ENCODE measurements at regions not wholly inside any gene's neighbourhood (a gene's known extent, or its start where the extent isn't known, plus 50 kb on each side); places are given as distances from the start of the nearest gene placed in this dataset.

- TF ChIP-seq POLR2A (IDR thresholded peaks at IDR 0.05; ENCODE audit: low read length) (no peak), GATA1 (IDR thresholded peaks at IDR 0.05; ENCODE audit: low read depth, low read length) (no peak)
Measured at GRCh38 chr3:76442374-76442915, 597.5 kb upstream of the ROBO2 start.

All from erythroblast (primary cell).